OCI-LY3 (cell line): ENCODE measurements at regions not wholly inside any gene's neighbourhood (a gene's known extent, or its start where the extent isn't known, plus 50 kb on each side); places are given as distances from the start of the nearest gene placed in this dataset.

Experiments
- EZH2phosphoT487 ChIP-seq: fragments of 200-600 bp; shearing (Covaris generic); IDR thresholded peaks from 2 replicates; pipeline ENCODE4 v1.6.1; 2018; ENCODE audit warnings: antibody characterized with exemption, mixed run types, low read depth
- TF ChIP-seq, protein P1 (sequence below): fragments of 200-600, 300-600 bp; sonication (generic); IDR thresholded peaks from 2 replicates; pipeline ENCODE4 v1.5.1; 2014; ENCODE audit warnings: antibody characterized with exemption, low read length, low read depth

GRCh38 chr21:18603261-18603660 lies 199.7 kb upstream of the TMPRSS15 start:
- TF ChIP-seq, protein P1, sequence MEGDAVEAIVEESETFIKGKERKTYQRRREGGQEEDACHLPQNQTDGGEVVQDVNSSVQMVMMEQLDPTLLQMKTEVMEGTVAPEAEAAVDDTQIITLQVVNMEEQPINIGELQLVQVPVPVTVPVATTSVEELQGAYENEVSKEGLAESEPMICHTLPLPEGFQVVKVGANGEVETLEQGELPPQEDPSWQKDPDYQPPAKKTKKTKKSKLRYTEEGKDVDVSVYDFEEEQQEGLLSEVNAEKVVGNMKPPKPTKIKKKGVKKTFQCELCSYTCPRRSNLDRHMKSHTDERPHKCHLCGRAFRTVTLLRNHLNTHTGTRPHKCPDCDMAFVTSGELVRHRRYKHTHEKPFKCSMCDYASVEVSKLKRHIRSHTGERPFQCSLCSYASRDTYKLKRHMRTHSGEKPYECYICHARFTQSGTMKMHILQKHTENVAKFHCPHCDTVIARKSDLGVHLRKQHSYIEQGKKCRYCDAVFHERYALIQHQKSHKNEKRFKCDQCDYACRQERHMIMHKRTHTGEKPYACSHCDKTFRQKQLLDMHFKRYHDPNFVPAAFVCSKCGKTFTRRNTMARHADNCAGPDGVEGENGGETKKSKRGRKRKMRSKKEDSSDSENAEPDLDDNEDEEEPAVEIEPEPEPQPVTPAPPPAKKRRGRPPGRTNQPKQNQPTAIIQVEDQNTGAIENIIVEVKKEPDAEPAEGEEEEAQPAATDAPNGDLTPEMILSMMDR: no peak
- no peak for TF ChIP-seq EZH2phosphoT487
